ENCODE measurements at regions not wholly inside any gene's neighbourhood (a gene's known extent, or its start where the extent isn't known, plus 50 kb on each side); places are given as distances from the start of the nearest gene placed in this dataset.

GRCh38 chrX:131910586-131910985 lies 112.5 kb upstream of the STK26 start:
- no peak for TF ChIP-seq POLR2A (IDR thresholded peaks at IDR 0.05; ENCODE audit: low read depth, low read length)
- no peak for TF ChIP-seq POLR2AphosphoS5 (IDR thresholded peaks at IDR 0.05; ENCODE audit: low read depth, low read length)
- no peak for TF ChIP-seq POU2F2 (IDR thresholded peaks at IDR 0.05; ENCODE audit: low read depth, low read length)
